22Rv1 (cell line): ENCODE measurements at regions not wholly inside any gene's neighbourhood (a gene's known extent, or its start where the extent isn't known, plus 50 kb on each side); places are given as distances from the start of the nearest gene placed in this dataset.

ENCODE experiments used
- ZFX ChIP-seq: fragments of 450-650 bp; IDR thresholded peaks from 2 replicates; pipeline ENCODE4 v1.6.1; 2017; ENCODE audit warnings: antibody characterized with exemption, borderline replicate concordance
- TF ChIP-seq, protein P1 (sequence below): fragments of 450-650 bp; IDR thresholded peaks from 2 replicates; pipeline ENCODE4 v1.5.1; 2017; ENCODE audit warnings: mild to moderate bottlenecking

DNA sequence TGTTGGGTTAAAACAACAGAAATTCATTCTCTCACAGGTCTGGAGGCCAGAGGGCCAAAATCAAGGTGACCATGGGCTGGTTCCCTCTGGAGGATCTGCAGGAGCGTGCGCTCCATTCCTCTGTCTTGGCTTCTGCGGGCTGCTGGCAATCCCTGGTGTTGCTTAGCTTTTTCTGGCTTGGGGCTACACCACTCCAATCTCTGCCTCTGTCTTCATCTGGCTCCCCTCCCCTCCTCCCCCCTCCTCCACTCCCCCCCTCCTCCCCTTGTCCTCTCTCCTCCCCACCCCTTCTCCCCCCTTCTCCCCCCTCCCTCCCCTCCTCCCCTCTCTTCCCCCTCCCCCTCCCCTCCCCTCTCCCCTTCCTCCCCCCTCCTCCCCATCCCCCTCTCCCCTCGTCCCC, 321.3 kb upstream of the ARID1B start:
- TF ChIP-seq, protein P1, sequence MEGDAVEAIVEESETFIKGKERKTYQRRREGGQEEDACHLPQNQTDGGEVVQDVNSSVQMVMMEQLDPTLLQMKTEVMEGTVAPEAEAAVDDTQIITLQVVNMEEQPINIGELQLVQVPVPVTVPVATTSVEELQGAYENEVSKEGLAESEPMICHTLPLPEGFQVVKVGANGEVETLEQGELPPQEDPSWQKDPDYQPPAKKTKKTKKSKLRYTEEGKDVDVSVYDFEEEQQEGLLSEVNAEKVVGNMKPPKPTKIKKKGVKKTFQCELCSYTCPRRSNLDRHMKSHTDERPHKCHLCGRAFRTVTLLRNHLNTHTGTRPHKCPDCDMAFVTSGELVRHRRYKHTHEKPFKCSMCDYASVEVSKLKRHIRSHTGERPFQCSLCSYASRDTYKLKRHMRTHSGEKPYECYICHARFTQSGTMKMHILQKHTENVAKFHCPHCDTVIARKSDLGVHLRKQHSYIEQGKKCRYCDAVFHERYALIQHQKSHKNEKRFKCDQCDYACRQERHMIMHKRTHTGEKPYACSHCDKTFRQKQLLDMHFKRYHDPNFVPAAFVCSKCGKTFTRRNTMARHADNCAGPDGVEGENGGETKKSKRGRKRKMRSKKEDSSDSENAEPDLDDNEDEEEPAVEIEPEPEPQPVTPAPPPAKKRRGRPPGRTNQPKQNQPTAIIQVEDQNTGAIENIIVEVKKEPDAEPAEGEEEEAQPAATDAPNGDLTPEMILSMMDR, result no peak
- TF ChIP-seq ZFX, result no peak
